Fibroblast of lung (primary cell): ENCODE measurements at regions not wholly inside any gene's neighbourhood (a gene's known extent, or its start where the extent isn't known, plus 50 kb on each side); places are given as distances from the start of the nearest gene placed in this dataset.

Experiments used
- CTCF ChIP-seq, 2 donors: IDR thresholded peaks in 1 of 2; conservative IDR thresholded peaks in 1 of 2; 1 replicate in 1 of 2; 2 replicates in 1 of 2; pipeline ENCODE4 v1.5.1; 2011 to 2012; ENCODE audit warnings: low read length in 2 of 2, control low read depth in 1 of 2, inconsistent platforms in 1 of 2, low read depth in 1 of 2, mild to moderate bottlenecking in 1 of 2
- EZH2 ChIP-seq: IDR thresholded peaks from 2 replicates; pipeline ENCODE4 v1.5.1; 2012; ENCODE audit warnings: low read length, control low read depth, mild to moderate bottlenecking; ENCODE audit errors: missing control alignments

DNA sequence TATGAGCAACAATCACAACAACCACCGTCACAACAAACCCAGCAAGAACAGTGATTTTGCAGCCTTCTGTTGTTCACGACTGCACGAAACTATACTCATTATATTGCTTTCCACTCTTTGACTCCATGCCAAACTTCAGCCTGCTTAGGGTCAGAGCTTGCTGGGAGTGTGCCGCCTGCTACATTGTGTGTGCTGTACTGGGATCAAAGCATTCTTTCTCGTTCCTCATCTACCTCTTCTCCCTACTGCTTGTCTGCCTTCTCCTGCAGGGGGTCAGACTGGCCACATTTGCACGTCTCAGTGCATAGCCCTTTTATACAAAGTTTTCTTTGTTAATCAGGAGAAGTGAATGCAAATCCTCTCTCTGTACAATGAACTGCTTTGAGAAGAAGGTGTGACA lies 401.6 kb upstream of the CITED2 start:
- TF ChIP-seq CTCF (conservative IDR thresholded peaks at IDR 0.05 in 1 of 2, IDR thresholded peaks at IDR 0.05 in 1 of 2; ENCODE audit: low read depth in 1 of 2, low read length in 2 of 2) (no peak), EZH2 (no peak)
